ENCODE measurements at regions not wholly inside any gene's neighbourhood (a gene's known extent, or its start where the extent isn't known, plus 50 kb on each side); places are given as distances from the start of the nearest gene placed in this dataset.

DNA sequence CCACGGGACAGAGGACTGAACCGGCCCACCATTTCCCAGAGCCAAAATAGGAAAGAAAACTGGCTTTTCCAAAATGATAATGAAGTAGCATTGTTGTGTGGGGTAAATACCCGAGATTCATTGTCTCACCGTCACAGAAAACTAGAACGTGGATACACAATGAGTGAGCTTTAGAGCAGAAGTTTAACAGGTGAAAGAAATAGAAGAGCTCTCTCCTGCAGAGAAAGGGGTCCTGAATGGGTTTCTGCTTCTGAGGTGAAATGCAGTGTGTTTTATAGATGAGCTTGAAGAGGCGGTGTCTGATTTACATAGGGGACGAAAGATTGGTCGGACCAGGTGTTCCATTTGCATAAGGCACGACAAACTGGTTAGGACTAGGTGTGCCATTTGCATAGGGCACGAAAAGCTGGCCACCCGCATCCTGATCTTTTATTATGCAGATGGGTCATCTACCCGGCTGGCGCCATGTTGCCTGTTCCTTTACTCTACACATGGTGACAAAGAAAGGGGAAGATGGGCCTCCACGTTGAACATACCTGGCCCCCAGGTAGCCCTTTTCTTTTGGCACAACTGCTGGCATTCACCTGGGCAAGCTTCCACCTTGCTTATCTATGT, 118.1 kb downstream of the ATXN3L start:
- TF ChIP-seq, protein P1, sequence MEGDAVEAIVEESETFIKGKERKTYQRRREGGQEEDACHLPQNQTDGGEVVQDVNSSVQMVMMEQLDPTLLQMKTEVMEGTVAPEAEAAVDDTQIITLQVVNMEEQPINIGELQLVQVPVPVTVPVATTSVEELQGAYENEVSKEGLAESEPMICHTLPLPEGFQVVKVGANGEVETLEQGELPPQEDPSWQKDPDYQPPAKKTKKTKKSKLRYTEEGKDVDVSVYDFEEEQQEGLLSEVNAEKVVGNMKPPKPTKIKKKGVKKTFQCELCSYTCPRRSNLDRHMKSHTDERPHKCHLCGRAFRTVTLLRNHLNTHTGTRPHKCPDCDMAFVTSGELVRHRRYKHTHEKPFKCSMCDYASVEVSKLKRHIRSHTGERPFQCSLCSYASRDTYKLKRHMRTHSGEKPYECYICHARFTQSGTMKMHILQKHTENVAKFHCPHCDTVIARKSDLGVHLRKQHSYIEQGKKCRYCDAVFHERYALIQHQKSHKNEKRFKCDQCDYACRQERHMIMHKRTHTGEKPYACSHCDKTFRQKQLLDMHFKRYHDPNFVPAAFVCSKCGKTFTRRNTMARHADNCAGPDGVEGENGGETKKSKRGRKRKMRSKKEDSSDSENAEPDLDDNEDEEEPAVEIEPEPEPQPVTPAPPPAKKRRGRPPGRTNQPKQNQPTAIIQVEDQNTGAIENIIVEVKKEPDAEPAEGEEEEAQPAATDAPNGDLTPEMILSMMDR (IDR thresholded peaks at IDR 0.05), result no peak
- no peak for TF ChIP-seq POLR2A (IDR thresholded peaks at IDR 0.05)
